ENCODE measurements at regions not wholly inside any gene's neighbourhood (a gene's known extent, or its start where the extent isn't known, plus 50 kb on each side); places are given as distances from the start of the nearest gene placed in this dataset.

GRCh38 chr3:160163229-160163878 lies 61.9 kb upstream of the C3orf80 start:
- FAIRE-seq (peak; percentile 77), DNase-seq (ENCODE audit: low spot score) (peak; percentile 29)

- DNase-seq (ENCODE audit: low spot score) (no peak), FAIRE-seq (peak; percentile 89)
Observed at GRCh38 chr3:160168246-160168645, 57.0 kb upstream of the C3orf80 start.

- peak; percentile 93 for FAIRE-seq
- peak; percentile 69 for DNase-seq (ENCODE audit: low spot score)
Observed at GRCh38 chr3:160169139-160169976, 55.9 kb upstream of the C3orf80 start.

GRCh38 chr3:160170409-160171370 lies 54.5 kb upstream of the C3orf80 start:
- no peak for FAIRE-seq

GRCh38 chr3:160171813-160172212 lies 53.4 kb upstream of the C3orf80 start:
- DNase-seq (ENCODE audit: low spot score) (no peak), FAIRE-seq (no peak)

More at GRCh38 chr3:160170409-160171370, 54.5 kb upstream of the C3orf80 start:
- no peak for DNase-seq (ENCODE audit: low spot score)

- no peak for DNase-seq (ENCODE audit: low spot score)
- no peak for FAIRE-seq
Observed at GRCh38 chr3:160174621-160175020, 50.6 kb upstream of the C3orf80 start.

Data from RCC 7860 (cell line).